Mesothelial cell of epicardium (in vitro differentiated cells): ENCODE measurements at regions not wholly inside any gene's neighbourhood (a gene's known extent, or its start where the extent isn't known, plus 50 kb on each side); places are given as distances from the start of the nearest gene placed in this dataset.

Source experiments
- DNase-seq, 2 experiments: peaks; one replicate each; pipeline ENCODE4 v3.0.0; 2021; ENCODE audit warnings: low spot score in 2 of 2; ENCODE audit not compliant: unreplicated experiment in 2 of 2
- H3K27ac Mint-ChIP-seq: 2 replicates; pipeline ENCODE4 v1.8.0; 2021; ENCODE audit warnings: mixed read lengths
- H3K27me3 Mint-ChIP-seq: 2 replicates; pipeline ENCODE4 v1.8.0; 2021; ENCODE audit warnings: low read depth, mixed read lengths
- H3K36me3 Mint-ChIP-seq: 2 replicates; pipeline ENCODE4 v1.8.0; 2021; ENCODE audit warnings: mixed read lengths
- H3K4me1 Mint-ChIP-seq: 2 replicates; pipeline ENCODE4 v1.8.0; 2021; ENCODE audit warnings: mixed read lengths
- H3K4me3 Mint-ChIP-seq: 2 replicates; pipeline ENCODE4 v1.8.0; 2021; ENCODE audit warnings: mild to moderate bottlenecking, moderate library complexity, mixed read lengths
- H3K9me3 Mint-ChIP-seq: 2 replicates; pipeline ENCODE4 v1.8.0; 2021; ENCODE audit warnings: mixed read lengths
- CTCF ChIP-seq: fragments of 200-600 bp; sonication (generic); IDR thresholded peaks from one replicate; pipeline ENCODE4 v1.5.0; 2021; ENCODE audit warnings: antibody characterized with exemption; ENCODE audit not compliant: unreplicated experiment

GRCh38 chr11:42770444-42771065, 541.2 kb upstream of the API5 start:
- Mint-ChIP-seq H3K9me3 (no peaks in the 10 kb centered on the region), H3K27ac (no peak overlapping the region), H3K4me1 (no peaks in the 10 kb centered on the region), H3K36me3 (no peaks in the 10 kb centered on the region), H3K27me3 (no peaks in the 10 kb centered on the region), H3K4me3 (no peak overlapping the region)
- peak; percentile 67 for TF ChIP-seq CTCF
- DNase-seq = no peak

GRCh38 chr11:42772886-42773285, 538.9 kb upstream of the API5 start:
- no peaks in the 10 kb centered on the region for H3K27me3 Mint-ChIP-seq
- no peak overlapping the region for H3K27ac Mint-ChIP-seq
- no peaks in the 10 kb centered on the region for H3K4me1 Mint-ChIP-seq
- DNase-seq = no peak
- no peaks in the 10 kb centered on the region for H3K36me3 Mint-ChIP-seq
- no peaks in the 10 kb centered on the region for H3K9me3 Mint-ChIP-seq
- no peak for TF ChIP-seq CTCF
- no peak overlapping the region for H3K4me3 Mint-ChIP-seq

- H3K4me1 Mint-ChIP-seq = no peaks in the 10 kb centered on the region
- H3K36me3 Mint-ChIP-seq = no peaks in the 10 kb centered on the region
- H3K27me3 Mint-ChIP-seq = no peaks in the 10 kb centered on the region
- no peaks in the 10 kb centered on the region for H3K9me3 Mint-ChIP-seq
- no peak overlapping the region for H3K27ac Mint-ChIP-seq
- no peak for TF ChIP-seq CTCF
- H3K4me3 Mint-ChIP-seq = no peak overlapping the region
- no peak for DNase-seq
These were observed 538.1 kb upstream of the API5 start for GRCh38 chr11:42773729-42774128.

- Mint-ChIP-seq H3K4me1 (no peaks in the 10 kb centered on the region), H3K36me3 (no peaks in the 10 kb centered on the region), H3K27me3 (no peaks in the 10 kb centered on the region), H3K27ac (no peak overlapping the region), H3K4me3 (no peak overlapping the region), H3K9me3 (no peaks in the 10 kb centered on the region)
- no peak for TF ChIP-seq CTCF
- no peak for DNase-seq
These were observed 537.2 kb upstream of the API5 start for GRCh38 chr11:42774567-42774966.

- DNase-seq = no peak
These were observed 534.0 kb upstream of the API5 start for GRCh38 chr11:42777776-42778175.

More at GRCh38 chr11:42777776-42778175, 534.0 kb upstream of the API5 start:
- no peaks in the 10 kb centered on the region for H3K4me1 Mint-ChIP-seq
- H3K9me3 Mint-ChIP-seq = no peaks in the 10 kb centered on the region
- H3K36me3 Mint-ChIP-seq = no peaks in the 10 kb centered on the region
- H3K27ac Mint-ChIP-seq = no peak overlapping the region
- no peaks in the 10 kb centered on the region for H3K27me3 Mint-ChIP-seq
- TF ChIP-seq CTCF = no peak
- no peak overlapping the region for H3K4me3 Mint-ChIP-seq
